Inferior parietal cortex (tissue), 1 donor: ENCODE measurements at regions not wholly inside any gene's neighbourhood (a gene's known extent, or its start where the extent isn't known, plus 50 kb on each side); places are given as distances from the start of the nearest gene placed in this dataset.
"Not testable (repeated sequence)": the region's sequence is repeated elsewhere in the genome, so short reads cannot be mapped to it uniquely, and the experiment has no call there.

Experiments
- DNase-seq: peaks from one replicate; pipeline ENCODE4 v3.0.0-alpha.2; 2016; ENCODE audit errors: extremely low spot score

DNA sequence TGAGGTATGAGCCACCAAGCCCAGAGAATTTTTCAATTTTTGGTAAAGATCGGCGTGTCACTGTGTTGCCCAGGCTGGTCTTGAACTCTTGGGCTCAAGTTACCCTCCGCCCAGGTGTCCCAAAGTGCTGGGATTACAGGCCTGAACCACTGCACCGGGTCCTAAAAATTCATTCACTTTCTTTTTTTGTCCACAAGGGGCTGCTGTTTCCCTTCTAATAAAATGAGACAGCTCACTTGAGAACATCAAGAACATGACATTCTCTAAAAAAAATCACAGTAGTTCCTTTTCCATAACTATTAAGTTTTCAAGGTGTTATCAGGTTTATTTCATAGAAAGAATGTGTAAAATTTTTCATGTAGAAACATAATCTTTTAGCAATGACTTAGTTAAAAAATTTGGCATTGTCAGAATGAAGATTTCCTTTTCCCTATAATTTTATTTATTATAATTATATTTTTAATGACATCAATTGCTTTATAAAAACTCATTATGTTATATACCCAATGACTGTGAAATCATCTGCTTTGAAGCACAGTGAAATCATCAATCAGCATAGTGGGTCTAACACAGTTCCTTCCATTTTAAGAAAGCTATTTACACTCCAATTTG lies 1723.8 kb upstream of the DEFB115 start:
- not testable (repeated sequence) for DNase-seq

- DNase-seq, result not testable (repeated sequence)
Observed at GRCh38 chr20:29566901-29567635, 1690.4 kb upstream of the DEFB115 start.

GRCh38 chr20:29567671-29568070 lies 1689.8 kb upstream of the DEFB115 start:
- DNase-seq, result not testable (repeated sequence)

DNA sequence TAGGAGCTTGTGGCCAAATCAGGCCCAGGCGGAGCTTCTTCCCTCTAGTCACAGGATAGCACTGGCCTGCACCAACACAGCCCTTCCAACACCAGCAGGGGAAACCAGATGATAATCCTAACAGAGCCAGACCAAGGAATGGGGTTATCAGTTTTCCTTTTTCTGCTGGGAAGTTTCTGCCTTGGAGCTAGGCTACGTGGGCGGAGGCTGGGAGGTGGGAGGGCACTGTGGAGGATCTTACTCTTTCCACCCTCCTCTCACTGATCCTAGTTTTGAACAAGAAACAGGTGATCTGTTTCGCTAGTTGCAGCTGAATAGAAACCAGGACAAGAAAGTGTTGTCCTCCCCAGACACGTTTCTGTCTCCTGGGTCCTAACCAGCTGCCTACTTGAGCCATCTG lies 1687.3 kb upstream of the DEFB115 start:
- not testable (repeated sequence) for DNase-seq

DNA sequence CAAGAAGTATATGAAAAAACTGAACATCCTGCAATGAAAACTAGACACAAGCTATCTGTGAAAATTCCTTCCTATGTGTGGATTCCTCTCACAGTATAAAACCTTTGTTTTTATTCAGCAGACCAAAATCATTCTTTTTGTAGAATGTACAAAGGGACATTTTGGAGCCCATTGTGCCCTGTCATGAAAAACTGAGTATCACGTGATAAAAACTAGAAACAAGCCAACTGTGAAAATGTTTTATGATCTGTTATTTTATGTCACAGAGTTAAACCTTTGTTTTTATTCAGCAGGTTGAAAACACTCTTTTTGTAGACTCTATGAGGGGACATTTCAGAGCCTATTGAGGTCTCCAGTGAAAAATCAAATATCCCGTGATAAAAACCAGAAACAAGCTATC lies 1667.9 kb upstream of the DEFB115 start:
- not testable (repeated sequence) for DNase-seq

- DNase-seq, result not testable (repeated sequence)
Observed at GRCh38 chr20:29604163-29604562, 1653.3 kb upstream of the DEFB115 start.

GRCh38 chr20:29606171-29606570 lies 1651.3 kb upstream of the DEFB115 start:
- not testable (repeated sequence) for DNase-seq

DNA sequence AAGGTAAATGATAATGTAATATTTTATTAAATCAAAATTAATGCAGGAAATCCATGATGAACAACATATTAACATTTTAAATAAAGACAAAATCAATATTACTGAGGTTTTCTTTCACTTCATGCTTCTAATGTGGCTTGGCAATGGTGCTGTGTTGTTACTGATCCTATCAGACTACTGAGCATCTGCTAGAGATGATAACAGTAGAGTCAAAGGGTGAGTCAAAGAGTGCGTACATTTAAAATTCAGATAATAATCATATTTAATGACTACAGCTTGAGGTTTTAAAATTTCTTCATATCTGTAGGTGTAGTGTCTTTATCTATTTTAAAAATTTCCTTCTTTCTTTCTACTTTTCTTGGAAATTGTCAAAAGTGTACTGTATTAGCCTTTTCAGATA lies 1628.1 kb upstream of the DEFB115 start:
- DNase-seq, result not testable (repeated sequence)
